ENCODE measurements at regions not wholly inside any gene's neighbourhood (a gene's known extent, or its start where the extent isn't known, plus 50 kb on each side); places are given as distances from the start of the nearest gene placed in this dataset.

DNA sequence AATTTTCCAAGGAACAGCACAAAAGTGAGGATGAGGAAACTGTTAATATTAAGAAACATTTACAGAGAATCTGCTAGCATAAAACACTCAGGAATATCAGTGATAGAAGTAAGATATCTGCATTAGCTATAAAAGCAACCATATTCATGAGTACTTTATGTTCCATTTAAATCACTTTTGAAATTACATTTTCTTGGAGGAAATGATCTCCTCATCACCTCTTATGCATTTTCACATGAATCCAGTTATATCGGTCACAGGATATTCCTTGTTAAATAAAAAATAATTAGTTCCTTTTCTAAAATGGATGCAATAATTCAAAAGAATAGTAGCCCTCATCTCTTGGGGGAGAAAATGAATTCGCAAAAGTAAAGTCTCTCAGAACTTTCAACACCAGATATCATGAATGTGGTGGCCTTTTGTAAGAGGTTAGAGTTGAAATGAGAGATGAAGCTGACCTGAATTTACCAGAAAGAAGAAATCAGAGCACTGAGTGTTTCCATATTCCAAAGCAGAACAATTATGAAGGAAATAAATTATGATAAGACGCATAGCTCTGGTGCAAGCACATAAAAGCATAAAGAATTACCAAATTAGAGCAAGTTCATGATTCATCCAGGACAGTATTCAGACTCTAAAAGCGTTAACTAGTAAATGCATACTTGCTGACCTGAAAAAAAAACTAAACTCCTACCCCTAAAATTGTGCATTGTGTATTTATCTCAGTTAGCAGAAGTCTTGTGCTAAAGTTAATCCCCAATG is 321.9 kb upstream of the CCDC54 start:
- ChIA-PET POLR2A (no interaction called here), CTCF (interaction anchor here (0.8 to 1.2 kb wide), 3 partner anchors 9 to 62 kb away, joined by 3 read pairs; no protein-coding TSS in a partner anchor)

DNA sequence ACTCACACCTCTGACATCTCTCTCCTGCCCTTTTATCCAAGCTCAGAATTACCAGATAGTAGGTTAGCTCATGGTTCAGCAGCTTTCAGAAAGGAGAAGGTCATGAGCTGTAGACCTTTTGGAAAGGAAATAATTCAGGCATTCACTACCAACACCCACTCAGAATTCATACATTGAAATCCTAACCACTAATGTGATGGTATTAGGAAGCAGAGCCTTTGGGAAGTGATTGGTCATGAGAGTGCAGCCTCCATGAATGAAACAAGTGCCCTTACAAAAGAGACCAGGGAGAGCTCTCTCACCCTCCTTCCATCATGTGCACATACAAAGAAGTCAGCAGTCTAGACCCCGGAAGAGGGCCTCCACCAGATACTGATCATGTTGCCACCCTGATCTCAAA is 315.8 kb upstream of the CCDC54 start:
- ChIA-PET CTCF (interaction anchor here (5.0 kb wide), 1 partner anchor 452 kb away, joined by 30 read pairs; no protein-coding TSS in a partner anchor), POLR2A (no interaction called here)
- no peak for DNase-seq (ENCODE audit: low read depth, low spot score)
- no peak overlapping the region for H3K4me3 ChIP-seq (ENCODE audit: low read depth, low read length)
- TF ChIP-seq, protein P1, sequence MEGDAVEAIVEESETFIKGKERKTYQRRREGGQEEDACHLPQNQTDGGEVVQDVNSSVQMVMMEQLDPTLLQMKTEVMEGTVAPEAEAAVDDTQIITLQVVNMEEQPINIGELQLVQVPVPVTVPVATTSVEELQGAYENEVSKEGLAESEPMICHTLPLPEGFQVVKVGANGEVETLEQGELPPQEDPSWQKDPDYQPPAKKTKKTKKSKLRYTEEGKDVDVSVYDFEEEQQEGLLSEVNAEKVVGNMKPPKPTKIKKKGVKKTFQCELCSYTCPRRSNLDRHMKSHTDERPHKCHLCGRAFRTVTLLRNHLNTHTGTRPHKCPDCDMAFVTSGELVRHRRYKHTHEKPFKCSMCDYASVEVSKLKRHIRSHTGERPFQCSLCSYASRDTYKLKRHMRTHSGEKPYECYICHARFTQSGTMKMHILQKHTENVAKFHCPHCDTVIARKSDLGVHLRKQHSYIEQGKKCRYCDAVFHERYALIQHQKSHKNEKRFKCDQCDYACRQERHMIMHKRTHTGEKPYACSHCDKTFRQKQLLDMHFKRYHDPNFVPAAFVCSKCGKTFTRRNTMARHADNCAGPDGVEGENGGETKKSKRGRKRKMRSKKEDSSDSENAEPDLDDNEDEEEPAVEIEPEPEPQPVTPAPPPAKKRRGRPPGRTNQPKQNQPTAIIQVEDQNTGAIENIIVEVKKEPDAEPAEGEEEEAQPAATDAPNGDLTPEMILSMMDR (IDR thresholded peaks at IDR 0.05; ENCODE audit: insufficient read depth, low read length, missing control alignments) = no peak

More for the DNA sequence above, 321.9 kb upstream of the CCDC54 start:
- no peak overlapping the region for H3K4me3 ChIP-seq (ENCODE audit: low read depth, low read length)
- TF ChIP-seq, protein P1 (IDR thresholded peaks at IDR 0.05; ENCODE audit: insufficient read depth, low read length, missing control alignments) = no peak
- DNase-seq (ENCODE audit: low read depth, low spot score) = no peak

DNA sequence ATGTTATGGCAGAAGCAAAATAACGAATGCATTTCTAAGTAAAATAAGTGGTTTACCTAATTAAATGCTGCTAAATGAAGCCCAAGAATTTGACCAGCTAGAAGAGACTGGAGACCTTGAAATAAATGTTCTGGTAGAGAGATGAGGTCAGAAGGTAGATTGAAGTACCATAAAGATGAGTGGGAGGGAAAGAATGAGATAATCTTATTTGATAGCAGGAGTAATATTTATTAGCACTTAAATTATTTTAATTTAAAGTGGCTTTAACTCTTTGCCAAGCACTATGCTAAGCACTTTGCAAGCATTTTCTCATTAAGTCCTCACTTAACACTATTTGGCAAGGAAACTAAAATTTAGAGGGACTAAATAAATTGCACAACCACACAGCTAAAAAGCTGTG is 314.9 kb upstream of the CCDC54 start:
- POLR2A ChIA-PET = no interaction called here
- TF ChIP-seq, protein P1 (IDR thresholded peaks at IDR 0.05; ENCODE audit: insufficient read depth, low read length, missing control alignments) = no peak
- no peak for DNase-seq (ENCODE audit: low read depth, low spot score)
- H3K4me3 ChIP-seq (ENCODE audit: low read depth, low read length) = no peak overlapping the region
- CTCF ChIA-PET = interaction anchor here (0.9 to 5.0 kb wide), 3 partner anchors 237 to 453 kb away, joined by 3 to 30 read pairs (median 3); no protein-coding TSS in a partner anchor

DNA sequence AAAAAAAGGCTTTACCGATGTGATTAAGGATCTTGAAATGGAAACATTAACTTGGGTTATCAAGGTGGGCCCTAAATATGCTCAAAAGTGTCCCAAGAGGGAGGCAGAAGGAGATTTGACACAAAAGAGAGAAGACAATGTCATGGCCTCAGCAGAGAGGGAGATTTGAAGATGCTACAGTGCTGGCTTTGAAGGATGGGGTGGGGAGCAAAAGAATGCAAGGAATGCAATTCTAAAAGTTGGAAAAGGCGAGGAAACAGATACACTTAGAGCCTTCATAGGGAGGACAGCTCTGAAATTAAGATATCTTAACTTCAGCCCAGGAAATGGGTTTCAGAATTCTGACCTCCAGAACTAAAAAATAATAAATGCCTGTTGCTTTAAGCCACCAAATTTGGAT is 314.5 kb upstream of the CCDC54 start:
- CTCF ChIA-PET = interaction anchor here (0.6 to 5.0 kb wide), 4 partner anchors 237 to 1281 kb away, joined by 3 to 30 read pairs (median 3); no protein-coding TSS in a partner anchor
- H3K4me3 ChIP-seq (ENCODE audit: low read depth, low read length) = no peak overlapping the region
- POLR2A ChIA-PET = no interaction called here
- TF ChIP-seq, protein P1 (IDR thresholded peaks at IDR 0.05; ENCODE audit: insufficient read depth, low read length, missing control alignments) = no peak
- no peak for DNase-seq (ENCODE audit: low read depth, low spot score)

DNA sequence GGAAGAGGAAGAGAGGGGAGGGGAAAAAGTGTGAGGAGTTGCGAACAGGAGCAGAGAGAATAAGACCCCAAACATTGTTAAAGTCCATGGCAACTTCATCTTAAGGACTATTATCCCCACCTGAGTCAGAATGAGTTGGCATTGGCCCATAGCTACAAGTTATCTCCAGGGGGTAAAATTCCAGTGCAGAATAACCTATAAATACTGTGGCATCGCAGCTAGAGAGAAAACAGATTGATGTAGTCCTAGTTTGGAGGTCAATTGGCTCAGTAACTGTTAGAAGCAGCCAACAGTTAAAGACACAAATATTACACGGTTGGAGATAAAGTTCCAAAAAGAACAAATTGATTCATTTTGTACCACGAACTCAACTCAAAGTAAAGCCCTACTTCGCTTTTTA is 313.9 kb upstream of the CCDC54 start:
- no peak for DNase-seq (ENCODE audit: low read depth, low spot score)
- no peak overlapping the region for H3K4me3 ChIP-seq (ENCODE audit: low read depth, low read length)
- TF ChIP-seq, protein P1 (IDR thresholded peaks at IDR 0.05; ENCODE audit: insufficient read depth, low read length, missing control alignments) = no peak
- POLR2A ChIA-PET = no interaction called here
- CTCF ChIA-PET = interaction anchor here (0.6 to 5.0 kb wide), 6 partner anchors 55 to 1282 kb away, joined by 3 to 30 read pairs (median 4); no protein-coding TSS in a partner anchor

DNA sequence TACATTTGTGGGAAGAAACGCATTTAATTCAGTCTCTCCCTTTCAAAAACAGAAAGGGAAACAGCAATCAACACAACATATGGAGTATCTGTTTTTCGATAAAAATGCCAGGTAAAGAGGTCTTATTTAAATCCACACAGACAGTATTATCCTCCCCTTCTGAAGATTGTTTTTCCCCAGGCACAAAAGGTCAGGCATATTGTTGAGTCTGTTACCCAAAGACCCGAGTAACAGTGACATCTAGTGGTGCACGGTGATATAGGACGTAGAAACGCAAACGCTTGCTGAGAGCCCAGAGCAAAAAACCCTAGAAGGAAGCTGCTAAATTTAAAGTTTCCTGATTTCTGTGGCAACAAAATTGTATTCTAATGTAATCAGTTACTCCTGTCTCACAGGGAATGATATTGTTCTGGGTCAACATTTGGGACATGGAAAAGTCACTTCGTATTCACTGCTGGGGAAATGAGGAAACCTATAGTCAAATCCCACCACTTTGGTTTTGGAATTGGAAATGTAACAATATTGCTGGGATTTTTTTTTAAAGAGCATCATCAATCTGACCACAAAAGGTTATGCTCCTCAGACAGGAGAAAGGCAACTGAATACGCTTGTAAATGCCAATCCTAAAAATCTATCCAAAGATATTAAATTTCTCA is 312.7 kb upstream of the CCDC54 start:
- H3K4me3 ChIP-seq (ENCODE audit: low read depth, low read length) = no peak overlapping the region
- TF ChIP-seq, protein P1 (IDR thresholded peaks at IDR 0.05; ENCODE audit: insufficient read depth, low read length, missing control alignments) = peak; percentile 63
- ChIA-PET POLR2A (interaction anchor here (0.7 kb wide), 1 partner anchor 203 kb away, joined by 3 read pairs; no protein-coding TSS in a partner anchor), CTCF (interaction anchor here (0.6 to 5.0 kb wide), 39 partner anchors 9 to 1378 kb away, joined by 3 to 30 read pairs (median 4); no protein-coding TSS in a partner anchor)
- DNase-seq (ENCODE audit: low read depth, low spot score) = no peak

Data from AG04449 (cell line).